ENCODE measurements at regions not wholly inside any gene's neighbourhood (a gene's known extent, or its start where the extent isn't known, plus 50 kb on each side); places are given as distances from the start of the nearest gene placed in this dataset.

DNA sequence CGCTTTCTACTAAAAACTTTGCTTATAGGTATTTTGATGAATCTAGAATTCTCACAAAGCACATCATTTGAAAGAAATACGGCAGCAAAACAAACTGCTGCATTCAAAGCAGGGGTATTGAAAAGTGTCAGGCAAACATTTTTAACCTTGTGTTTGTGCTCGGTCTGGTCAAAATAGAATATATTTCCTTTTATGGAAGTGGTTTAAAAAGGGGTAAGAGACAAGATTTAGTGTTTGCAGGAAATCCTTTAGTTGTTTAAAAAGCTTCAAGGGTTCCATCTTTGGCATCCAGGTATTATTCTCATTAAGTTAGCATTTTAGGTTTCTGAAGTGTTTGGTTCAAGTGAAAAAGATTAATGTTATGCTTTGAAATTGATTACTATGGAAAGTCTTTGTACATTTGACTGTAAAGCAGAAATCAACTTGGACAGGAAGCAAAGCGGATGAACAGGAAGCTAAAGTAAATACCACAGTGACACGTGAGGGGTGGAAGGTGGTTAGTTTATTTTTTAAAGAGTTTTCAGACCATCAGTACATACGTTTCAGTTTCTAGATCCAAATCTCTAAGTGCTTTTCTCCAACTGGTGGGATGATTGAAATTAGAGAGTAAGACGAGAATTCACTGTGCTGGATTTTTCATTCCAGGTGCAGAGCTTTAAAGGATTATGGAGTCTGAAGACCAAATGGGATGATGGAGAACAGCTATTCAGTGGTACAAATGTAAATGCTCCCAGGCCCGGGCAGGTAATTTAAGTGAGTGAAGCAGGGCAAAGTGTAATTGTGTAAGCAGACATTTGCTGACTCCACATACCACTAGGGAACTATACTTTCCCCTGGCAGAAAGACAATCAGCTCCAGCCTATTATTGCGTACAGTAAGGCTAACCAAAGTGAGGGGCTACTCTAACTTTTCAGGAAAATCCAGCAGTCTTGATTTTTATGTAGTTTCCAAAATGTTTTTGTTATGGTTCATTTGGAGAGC is 341.8 kb upstream of the TBL1XR1 start:
- TF ChIP-seq POLR2A (IDR thresholded peaks at IDR 0.05; ENCODE audit: low read depth, low read length) (no peak), EZH2 (IDR thresholded peaks at IDR 0.05; ENCODE audit: borderline replicate concordance, low read depth, low read length, severe bottlenecking) (no peak), POLR2AphosphoS5 (IDR thresholded peaks at IDR 0.05; ENCODE audit: insufficient read depth, low read depth, low read length) (no peak), MYC (IDR thresholded peaks at IDR 0.05; ENCODE audit: low read depth, low read length) (no peak), JUN (IDR thresholded peaks at IDR 0.05; ENCODE audit: borderline replicate concordance, insufficient read depth, insufficient read length, low read depth) (no peak), GATA2 (IDR thresholded peaks at IDR 0.05; ENCODE audit: insufficient read depth, insufficient read length, low read depth, low read length) (no peak)
- TF ChIP-seq, protein P1, sequence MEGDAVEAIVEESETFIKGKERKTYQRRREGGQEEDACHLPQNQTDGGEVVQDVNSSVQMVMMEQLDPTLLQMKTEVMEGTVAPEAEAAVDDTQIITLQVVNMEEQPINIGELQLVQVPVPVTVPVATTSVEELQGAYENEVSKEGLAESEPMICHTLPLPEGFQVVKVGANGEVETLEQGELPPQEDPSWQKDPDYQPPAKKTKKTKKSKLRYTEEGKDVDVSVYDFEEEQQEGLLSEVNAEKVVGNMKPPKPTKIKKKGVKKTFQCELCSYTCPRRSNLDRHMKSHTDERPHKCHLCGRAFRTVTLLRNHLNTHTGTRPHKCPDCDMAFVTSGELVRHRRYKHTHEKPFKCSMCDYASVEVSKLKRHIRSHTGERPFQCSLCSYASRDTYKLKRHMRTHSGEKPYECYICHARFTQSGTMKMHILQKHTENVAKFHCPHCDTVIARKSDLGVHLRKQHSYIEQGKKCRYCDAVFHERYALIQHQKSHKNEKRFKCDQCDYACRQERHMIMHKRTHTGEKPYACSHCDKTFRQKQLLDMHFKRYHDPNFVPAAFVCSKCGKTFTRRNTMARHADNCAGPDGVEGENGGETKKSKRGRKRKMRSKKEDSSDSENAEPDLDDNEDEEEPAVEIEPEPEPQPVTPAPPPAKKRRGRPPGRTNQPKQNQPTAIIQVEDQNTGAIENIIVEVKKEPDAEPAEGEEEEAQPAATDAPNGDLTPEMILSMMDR (IDR thresholded peaks at IDR 0.05; ENCODE audit: extremely low read depth in 1 of 2, insufficient read depth in 1 of 2, low read depth in 1 of 2, low read length in 2 of 2), result no peak
- TF ChIP-seq, protein P2, sequence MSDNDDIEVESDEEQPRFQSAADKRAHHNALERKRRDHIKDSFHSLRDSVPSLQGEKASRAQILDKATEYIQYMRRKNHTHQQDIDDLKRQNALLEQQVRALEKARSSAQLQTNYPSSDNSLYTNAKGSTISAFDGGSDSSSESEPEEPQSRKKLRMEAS (IDR thresholded peaks at IDR 0.05; ENCODE audit: insufficient read depth, insufficient read length), result no peak
